DND-41 (cell line): ENCODE measurements at regions not wholly inside any gene's neighbourhood (a gene's known extent, or its start where the extent isn't known, plus 50 kb on each side); places are given as distances from the start of the nearest gene placed in this dataset.

ENCODE experiments used
- EZH2 ChIP-seq: IDR thresholded peaks from 3 replicates; pipeline ENCODE4 v1.6.1; 2012; ENCODE audit warnings: borderline replicate concordance, low read depth, mild to moderate bottlenecking, moderate library complexity, low read length, inconsistent platforms; ENCODE audit not compliant: severe bottlenecking
- TF ChIP-seq, protein P1 (sequence below): IDR thresholded peaks from 2 replicates; pipeline ENCODE4 v1.5.1; 2012; ENCODE audit warnings: borderline replicate concordance, low read length, moderate library complexity, mild to moderate bottlenecking; ENCODE audit not compliant: poor library complexity, severe bottlenecking; ENCODE audit errors: extremely low read depth

- TF ChIP-seq, protein P1, sequence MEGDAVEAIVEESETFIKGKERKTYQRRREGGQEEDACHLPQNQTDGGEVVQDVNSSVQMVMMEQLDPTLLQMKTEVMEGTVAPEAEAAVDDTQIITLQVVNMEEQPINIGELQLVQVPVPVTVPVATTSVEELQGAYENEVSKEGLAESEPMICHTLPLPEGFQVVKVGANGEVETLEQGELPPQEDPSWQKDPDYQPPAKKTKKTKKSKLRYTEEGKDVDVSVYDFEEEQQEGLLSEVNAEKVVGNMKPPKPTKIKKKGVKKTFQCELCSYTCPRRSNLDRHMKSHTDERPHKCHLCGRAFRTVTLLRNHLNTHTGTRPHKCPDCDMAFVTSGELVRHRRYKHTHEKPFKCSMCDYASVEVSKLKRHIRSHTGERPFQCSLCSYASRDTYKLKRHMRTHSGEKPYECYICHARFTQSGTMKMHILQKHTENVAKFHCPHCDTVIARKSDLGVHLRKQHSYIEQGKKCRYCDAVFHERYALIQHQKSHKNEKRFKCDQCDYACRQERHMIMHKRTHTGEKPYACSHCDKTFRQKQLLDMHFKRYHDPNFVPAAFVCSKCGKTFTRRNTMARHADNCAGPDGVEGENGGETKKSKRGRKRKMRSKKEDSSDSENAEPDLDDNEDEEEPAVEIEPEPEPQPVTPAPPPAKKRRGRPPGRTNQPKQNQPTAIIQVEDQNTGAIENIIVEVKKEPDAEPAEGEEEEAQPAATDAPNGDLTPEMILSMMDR = no peak
- no peak for TF ChIP-seq EZH2
These were observed 212.6 kb downstream of the WDR11 start for GRCh38 chr10:121063744-121064143.
